Vagina (tissue), 2 donors: ENCODE measurements at regions not wholly inside any gene's neighbourhood (a gene's known extent, or its start where the extent isn't known, plus 50 kb on each side); places are given as distances from the start of the nearest gene placed in this dataset.

Experiments
- POLR2A ChIP-seq, 2 donors: fragments of 450-650 bp; IDR thresholded peaks; one replicate each; pipeline ENCODE4 v1.6.1; 2017; ENCODE audit warnings: antibody characterized with exemption in 2 of 2, mild to moderate bottlenecking in 2 of 2, moderate library complexity in 2 of 2
- POLR2AphosphoS5 ChIP-seq, 2 donors: sonication (generic); formaldehyde crosslinking; IDR thresholded peaks; one replicate each; pipeline ENCODE4 v1.9.0; 2017; ENCODE audit warnings: antibody characterized with exemption in 2 of 2, mild to moderate bottlenecking in 2 of 2, low read depth in 1 of 2; ENCODE audit not compliant: insufficient read depth in 1 of 2
- TF ChIP-seq, protein P1 (sequence below), 3 experiments: fragments of 450-650 bp in 2 of 3; fragments of 200-600 bp in 1 of 3; sonication (generic) in 1 of 3; IDR thresholded peaks; one replicate each; pipeline ENCODE4 v1.5.1; 2017 to 2019; ENCODE audit warnings: antibody characterized with exemption in 3 of 3, mild to moderate bottlenecking in 2 of 3, moderate library complexity in 2 of 3

DNA sequence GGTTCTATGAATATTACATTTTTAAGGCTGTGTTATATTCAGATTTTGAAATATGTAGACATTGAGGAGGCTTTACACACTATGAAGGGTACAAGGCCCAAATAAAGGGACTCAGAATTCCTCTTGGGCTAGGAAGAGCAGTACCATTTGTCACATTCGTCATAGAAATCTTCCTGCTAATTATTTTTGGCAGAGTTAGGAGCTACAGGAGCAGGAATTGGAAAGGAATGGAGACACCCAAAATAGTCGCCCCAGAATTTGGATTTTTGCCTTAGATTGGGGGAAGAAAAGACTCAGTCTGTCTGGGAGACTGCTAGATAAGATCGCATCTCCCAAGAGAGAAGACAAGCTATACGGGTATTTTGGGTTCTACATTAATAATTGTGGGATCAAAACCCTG, 176.4 kb upstream of the DACH1 start:
- TF ChIP-seq, protein P1, sequence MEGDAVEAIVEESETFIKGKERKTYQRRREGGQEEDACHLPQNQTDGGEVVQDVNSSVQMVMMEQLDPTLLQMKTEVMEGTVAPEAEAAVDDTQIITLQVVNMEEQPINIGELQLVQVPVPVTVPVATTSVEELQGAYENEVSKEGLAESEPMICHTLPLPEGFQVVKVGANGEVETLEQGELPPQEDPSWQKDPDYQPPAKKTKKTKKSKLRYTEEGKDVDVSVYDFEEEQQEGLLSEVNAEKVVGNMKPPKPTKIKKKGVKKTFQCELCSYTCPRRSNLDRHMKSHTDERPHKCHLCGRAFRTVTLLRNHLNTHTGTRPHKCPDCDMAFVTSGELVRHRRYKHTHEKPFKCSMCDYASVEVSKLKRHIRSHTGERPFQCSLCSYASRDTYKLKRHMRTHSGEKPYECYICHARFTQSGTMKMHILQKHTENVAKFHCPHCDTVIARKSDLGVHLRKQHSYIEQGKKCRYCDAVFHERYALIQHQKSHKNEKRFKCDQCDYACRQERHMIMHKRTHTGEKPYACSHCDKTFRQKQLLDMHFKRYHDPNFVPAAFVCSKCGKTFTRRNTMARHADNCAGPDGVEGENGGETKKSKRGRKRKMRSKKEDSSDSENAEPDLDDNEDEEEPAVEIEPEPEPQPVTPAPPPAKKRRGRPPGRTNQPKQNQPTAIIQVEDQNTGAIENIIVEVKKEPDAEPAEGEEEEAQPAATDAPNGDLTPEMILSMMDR (IDR thresholded peaks at IDR 0.05), result no peak
- TF ChIP-seq POLR2A (IDR thresholded peaks at IDR 0.05) (no peak), POLR2AphosphoS5 (IDR thresholded peaks at IDR 0.05; ENCODE audit: insufficient read depth in 1 of 2, low read depth in 1 of 2) (no peak)
